ENCODE measurements at regions not wholly inside any gene's neighbourhood (a gene's known extent, or its start where the extent isn't known, plus 50 kb on each side); places are given as distances from the start of the nearest gene placed in this dataset.
"Not testable (repeated sequence)": the region's sequence is repeated elsewhere in the genome, so short reads cannot be mapped to it uniquely, and the experiment has no call there.

- DNase-seq, result no peak
These were observed 1109.5 kb downstream of the BRD1 start for GRCh38 chr22:48717883-48718817.

DNA sequence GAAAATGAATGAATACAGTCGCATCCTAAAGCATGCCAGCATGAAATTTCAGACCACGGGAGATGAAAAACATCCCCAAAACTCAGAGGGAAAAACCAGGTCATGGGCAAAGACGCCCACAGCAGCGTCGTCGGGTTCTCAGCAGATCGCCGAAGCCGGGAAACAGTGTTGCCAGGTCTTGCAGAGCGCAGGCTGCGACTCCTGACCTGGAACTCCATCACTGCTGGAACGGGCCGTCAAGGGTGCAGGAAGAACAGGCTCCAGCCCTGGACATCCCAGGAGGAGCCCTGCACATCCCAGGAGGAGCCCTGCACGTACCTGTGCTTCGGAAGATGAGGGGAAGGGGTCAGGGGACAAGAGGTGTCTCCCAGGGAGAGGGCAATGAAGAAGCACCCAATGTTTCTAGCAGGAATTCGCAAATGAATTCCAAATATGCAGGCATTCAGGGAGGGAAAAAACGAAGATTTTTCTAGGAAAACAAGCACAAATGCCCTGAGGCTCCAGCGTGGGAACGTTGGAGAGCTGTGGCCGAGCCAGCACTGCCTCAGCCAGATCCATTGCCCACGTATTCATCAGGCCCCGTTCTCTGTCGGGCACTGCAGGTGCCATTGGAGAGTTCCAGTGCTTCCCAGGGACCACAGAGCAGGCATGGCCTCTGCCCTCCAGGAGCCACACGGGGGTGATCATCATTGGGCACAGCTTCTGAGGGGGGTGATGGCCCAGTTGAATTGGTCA, 1110.4 kb downstream of the BRD1 start:
- no peak for DNase-seq

DNA sequence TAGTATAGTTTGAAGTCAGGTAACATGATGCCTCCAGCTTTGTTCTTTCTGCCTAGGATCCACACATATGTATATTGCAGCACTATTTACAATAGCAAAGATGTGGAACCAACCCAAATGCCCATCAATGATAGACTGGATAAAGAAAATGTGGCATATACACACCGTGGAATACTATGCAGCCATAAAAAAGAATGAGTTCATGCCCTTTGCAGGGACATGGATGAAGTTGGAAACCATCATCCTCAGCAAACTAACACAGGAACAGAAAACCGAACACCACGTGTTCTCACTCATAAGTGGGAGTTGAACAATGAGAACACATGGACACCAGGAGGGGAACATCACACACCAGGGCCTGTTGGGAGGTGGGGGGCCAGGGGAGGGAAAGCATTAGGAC, 1111.5 kb downstream of the BRD1 start:
- not testable (repeated sequence) for DNase-seq

GRCh38 chr22:48715511-48715910, 1112.2 kb downstream of the BRD1 start:
- DNase-seq, result no peak

GRCh38 chr22:48714231-48714630, 1113.4 kb downstream of the BRD1 start:
- no peak for DNase-seq

DNA sequence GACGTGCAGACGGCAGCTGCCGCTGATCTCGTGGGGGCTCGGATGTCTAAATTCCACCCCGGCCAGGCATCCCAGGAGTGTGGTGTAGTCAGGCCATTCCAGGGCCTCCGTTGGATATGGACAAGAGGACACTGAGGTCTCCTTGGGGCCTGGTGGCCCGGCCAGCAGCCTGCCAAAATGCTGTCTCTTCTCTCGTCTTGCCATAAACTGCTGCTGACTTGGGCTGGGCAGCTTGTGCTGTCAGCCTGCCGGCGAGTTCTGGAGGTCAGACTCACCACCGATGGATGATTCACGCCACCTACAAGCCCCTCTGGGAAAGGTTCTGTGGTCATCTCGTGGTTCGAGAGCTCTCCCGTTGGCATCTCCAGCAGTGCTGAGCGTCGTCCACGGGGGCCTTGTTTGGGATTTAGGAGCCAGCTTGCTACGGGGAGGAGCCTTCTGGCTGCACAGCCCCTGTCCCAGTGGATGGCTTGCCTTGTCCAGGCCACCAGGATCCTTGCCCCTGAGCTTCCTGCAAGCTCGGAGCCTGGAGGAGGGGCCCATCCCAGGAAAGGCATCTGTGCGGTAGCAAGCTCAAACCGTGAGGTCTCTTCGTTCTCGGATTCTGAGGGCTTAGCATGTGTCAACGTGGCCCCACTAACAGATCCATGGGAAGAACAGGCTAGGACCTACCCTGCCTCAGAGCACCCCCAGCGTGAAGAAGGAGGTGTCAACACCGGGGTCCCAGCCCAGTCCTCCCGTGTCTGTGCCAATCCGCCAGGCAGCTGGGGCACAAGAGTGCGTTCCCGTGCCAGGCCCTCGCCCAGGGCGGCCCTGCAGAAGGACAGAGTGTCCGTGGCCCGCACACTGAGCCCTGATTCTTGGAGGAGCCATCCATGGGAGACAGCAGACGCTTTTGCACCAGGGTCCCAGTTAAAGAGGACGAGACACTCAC, 1114.1 kb downstream of the BRD1 start:
- DNase-seq, result no peak

DNA sequence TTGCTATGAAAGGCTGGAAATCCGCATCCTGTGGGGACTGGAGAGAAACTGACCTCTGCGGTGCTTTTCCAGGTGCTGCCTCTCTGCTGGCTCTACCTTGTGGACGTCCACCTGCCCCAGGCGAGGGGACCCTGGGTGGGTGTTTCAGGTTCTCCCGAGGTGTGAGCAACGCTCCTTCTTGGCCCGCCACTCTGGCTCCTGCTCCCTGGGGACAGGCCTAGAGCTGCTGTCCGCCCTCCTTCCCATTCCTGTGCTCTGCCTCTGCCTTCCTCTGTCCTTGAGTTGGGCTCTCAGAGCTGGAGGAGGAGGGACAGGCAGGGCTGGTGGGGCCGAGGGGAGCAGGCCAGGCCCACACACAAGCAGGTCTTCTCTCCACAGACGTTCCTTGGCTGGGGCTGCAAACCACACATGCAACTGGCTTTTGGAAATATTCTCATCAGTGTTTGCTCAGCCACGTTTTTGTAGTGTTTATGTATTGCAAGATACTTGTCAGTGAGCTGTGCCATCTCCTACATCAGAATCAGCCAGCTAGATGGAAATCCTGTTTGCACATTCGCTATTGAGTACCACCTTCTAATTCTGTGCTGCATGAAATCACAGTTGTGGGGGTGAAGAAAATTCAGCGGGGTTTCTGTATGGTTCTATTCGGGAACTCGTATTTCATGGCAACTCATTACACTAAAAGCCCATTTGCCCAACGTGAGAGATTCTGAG, 1115.0 kb downstream of the BRD1 start:
- no peak for DNase-seq

- no peak for DNase-seq
These were observed 1116.0 kb downstream of the BRD1 start for GRCh38 chr22:48711669-48712068.

DNA sequence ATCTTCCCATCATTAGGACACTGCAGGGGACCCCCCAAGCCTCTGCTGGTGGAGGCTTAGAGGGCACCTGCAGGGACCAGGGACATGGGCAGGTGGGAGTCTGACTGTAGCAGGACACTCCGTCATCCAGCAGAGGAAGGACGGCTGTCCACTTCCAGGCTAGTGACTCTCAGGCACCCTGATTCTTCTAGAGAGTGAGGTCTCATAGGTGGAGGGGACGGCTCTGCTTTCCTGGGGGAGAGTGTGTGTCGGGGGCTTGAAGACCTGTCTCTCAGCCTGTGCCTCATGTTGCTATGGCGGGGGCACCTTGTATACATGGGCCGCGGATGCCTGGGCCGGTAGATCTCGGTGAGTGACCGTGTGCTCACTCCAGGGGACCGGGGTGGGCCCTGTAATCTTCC, 1116.6 kb downstream of the BRD1 start:
- no peak for DNase-seq

DNA sequence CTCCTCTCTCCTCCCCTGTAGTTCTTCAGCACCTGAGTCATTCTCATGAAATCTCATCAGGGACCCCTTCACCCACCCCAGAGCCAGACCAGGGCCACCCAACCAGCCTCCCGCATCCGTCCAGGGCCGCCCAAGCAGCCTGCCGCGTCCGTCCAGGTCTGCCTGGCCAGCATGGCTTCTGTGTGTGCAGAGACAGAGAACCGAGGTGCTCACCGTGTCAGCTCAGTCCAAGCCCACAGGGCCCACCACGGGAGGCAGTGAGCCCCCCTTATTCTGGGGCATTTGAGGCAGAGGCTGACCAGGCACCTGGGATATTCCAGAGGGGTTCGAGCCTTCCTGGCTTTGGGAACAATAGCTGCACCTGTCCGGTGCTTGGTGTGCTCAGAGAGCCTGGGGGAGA, 1117.3 kb downstream of the BRD1 start:
- DNase-seq, result no peak

DNA sequence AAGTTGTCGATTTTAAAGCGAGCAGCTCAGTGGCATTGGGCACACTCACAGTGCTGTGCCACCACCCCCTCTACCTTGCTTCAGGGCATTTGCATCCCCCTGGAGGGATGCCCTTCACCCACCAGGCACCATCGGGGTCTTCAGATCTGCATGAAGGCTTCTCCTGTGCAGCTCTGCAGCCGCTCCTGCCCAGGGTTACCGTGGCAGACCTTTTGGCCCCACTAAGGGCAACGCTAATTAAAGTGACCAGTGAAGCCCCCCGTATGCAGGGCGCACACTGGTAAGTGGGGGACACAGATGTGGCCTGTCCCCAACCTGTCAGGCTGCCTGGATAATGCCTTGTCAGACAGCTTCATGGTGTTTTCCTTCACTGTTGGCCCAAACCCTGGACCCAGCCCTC, 1117.7 kb downstream of the BRD1 start:
- DNase-seq, result no peak

DNA sequence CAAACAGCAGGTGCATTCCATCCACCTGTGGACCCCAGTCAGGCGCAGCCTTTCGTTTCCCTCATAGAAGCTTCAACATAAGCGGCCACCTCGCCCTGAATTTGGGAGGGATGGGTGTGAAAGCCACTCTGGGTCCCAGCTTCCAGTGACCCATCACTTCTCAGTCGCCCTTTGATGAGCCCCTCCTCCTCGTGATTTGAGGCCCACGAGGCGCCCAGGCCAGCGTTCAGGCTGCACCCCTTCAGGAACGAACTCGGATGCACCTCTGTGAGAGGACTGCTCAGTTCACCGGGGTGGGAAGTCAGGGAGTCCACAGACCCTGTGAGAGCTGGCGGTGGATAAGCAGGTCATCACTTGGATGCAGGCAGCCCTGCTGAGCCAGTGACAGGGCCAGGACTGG, 1118.2 kb downstream of the BRD1 start:
- no peak for DNase-seq

GRCh38 chr22:48708558-48709245, 1119.0 kb downstream of the BRD1 start:
- DNase-seq, result no peak

DNA sequence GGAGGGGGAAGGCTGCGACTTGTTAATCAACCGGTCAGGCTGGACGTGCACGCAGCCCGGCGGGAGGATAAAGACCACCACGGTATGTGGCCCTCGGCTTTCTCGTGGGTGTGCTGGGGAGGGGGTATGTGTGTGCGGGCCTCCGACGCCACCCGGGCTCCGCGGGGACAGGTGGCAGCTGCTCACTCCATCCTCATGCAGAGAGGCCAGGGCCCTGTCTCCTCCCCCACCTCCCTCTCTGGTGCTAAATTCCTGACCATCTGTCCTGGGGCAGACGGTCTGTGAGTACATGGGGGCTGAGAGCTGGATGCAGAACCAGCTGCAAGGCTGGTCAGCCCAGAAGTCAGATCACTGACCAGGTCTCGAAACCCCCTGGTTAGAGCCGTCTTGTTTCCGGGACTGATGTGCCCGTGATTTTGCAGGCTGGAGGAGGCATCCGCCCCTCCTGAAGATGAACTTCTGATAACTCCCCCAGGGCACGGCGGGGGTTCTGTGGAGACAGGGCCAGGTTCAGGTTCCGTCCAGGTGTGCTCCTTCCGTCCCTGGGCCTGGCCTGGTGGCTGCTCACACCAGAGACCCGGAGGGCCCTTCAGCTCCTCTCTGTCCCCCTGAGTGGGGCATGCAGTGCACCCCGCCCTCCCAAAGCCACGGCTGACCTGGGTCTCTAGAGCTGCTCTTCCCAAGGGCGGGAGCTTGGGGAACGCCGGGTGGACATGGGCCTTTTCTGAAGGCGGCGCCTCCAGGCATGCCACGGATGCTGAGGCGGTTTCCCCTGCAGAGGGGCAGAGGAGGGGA, 1119.7 kb downstream of the BRD1 start:
- no peak for DNase-seq

- no peak for DNase-seq
These were observed 1120.5 kb downstream of the BRD1 start for GRCh38 chr22:48706934-48707762.

DNA sequence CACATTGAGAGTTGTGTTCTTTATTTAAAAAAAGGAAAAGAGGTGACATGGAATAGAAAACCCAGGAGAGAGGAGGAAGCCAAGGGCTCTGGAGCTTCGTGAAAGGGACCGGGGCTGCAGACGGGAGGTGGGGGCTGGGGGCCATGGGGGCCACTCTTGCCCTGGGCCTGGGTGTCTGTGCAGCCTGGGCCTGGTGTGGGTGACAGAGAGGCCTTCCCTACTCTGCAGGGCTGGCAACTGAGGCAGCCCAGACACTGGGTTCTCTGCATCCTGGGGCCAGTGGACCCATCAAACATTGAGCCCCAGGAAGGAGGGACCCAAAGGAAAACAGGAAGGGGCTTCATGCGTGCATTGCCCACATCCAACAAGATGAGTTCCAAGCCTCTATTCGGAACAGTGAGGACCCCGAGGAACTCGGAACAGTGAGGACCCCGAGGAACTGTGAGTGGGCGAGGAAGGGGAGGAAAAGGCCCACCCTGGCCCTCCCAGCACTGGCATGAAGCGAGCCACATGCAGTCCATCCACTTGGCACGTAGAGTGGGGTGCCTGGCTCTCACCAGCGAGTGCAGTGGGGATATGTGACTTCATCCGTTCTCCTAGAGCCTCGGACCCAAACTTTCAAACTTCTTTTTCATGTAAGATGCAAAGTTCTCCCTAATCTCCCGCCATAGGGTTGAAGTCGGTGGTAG, 1121.6 kb downstream of the BRD1 start:
- DNase-seq, result no peak

DNA sequence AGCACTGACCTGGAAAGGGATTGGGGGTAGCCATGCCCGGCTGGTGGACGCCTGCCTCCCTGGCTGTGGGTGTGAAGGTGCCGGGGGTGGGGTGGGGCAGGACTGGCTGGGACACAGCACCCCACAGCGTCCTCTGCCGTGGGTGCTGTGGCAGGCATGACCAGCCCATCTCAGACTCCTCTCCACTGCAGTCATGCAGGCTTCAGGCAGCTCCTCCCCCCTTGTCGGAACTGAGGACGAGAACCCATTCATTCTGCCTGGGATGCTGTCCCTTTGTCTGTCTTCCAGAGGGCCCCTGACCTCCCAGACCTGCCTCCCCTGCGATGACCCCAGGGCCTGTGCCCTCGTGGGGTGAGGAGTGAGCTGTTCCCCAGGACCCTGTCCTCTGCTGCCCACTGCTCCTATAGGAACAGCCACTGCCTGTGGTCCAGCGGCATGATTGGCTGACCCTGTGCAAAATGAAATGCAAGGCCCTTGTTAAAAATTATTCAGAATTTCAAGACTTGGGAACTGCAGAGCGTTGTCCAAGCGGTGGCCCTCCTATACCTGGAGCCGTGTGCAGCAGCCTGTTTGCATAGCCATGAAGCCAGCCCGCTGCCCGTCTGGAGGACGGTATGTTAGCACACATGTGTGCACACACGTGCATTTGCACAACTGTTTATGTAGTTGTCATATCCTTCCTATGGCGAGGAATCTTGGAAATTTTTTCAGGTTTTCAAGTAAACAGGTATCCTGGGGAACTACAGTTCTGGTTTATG, 1122.3 kb downstream of the BRD1 start:
- DNase-seq, result no peak

DNA sequence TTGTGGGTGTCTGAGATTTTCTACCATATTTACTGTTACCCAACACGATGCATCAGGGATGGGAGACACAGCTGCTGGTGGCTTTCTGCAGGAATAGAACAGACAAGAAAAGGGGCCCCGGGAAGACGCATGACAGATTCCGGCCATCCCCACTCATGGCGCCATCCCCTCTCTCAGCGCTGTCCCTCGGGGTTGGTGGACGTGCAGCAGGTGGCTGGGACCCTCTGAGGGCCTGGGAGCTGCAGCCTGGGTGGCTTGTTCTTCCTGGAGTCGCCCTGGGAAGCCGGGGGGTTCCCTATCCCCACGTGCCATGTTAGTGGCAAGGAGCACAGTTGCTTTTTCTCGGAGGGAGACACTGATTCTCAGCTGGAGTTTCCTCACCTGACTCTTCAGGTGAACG, 1123.3 kb downstream of the BRD1 start:
- DNase-seq, result no peak

All from CD4-positive, alpha-beta T cell treated with Interleukin-1 beta for 1 hour (primary cell).